Hepatocyte (in vitro differentiated cells): ENCODE measurements at regions not wholly inside any gene's neighbourhood (a gene's known extent, or its start where the extent isn't known, plus 50 kb on each side); places are given as distances from the start of the nearest gene placed in this dataset.

ENCODE experiments used
- EZH2 ChIP-seq: fragments of 200-600 bp; sonication (generic); IDR thresholded peaks from 2 replicates; pipeline ENCODE4 v1.6.1; 2016; ENCODE audit warnings: antibody characterized with exemption, mild to moderate bottlenecking, borderline replicate concordance
- EZH2phosphoT487 ChIP-seq: fragments of 200-600 bp; sonication (generic); IDR thresholded peaks from one replicate; pipeline ENCODE4 v1.6.1; 2018; ENCODE audit warnings: antibody characterized with exemption, mild to moderate bottlenecking, low read depth, moderate library complexity; ENCODE audit not compliant: unreplicated experiment, severe bottlenecking
- TF ChIP-seq, protein P1 (sequence below): fragments of 200-600 bp; sonication (generic); IDR thresholded peaks from 2 replicates; pipeline ENCODE4 v1.5.1; 2016; ENCODE audit warnings: antibody characterized with exemption, mild to moderate bottlenecking; ENCODE audit not compliant: poor library complexity

GRCh38 chr2:200129721-200130462 is 174.5 kb downstream of the MAIP1 start:
- TF ChIP-seq, protein P1, sequence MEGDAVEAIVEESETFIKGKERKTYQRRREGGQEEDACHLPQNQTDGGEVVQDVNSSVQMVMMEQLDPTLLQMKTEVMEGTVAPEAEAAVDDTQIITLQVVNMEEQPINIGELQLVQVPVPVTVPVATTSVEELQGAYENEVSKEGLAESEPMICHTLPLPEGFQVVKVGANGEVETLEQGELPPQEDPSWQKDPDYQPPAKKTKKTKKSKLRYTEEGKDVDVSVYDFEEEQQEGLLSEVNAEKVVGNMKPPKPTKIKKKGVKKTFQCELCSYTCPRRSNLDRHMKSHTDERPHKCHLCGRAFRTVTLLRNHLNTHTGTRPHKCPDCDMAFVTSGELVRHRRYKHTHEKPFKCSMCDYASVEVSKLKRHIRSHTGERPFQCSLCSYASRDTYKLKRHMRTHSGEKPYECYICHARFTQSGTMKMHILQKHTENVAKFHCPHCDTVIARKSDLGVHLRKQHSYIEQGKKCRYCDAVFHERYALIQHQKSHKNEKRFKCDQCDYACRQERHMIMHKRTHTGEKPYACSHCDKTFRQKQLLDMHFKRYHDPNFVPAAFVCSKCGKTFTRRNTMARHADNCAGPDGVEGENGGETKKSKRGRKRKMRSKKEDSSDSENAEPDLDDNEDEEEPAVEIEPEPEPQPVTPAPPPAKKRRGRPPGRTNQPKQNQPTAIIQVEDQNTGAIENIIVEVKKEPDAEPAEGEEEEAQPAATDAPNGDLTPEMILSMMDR: no peak
- TF ChIP-seq EZH2 (no peak), EZH2phosphoT487 (no peak)
